ENCODE measurements at regions not wholly inside any gene's neighbourhood (a gene's known extent, or its start where the extent isn't known, plus 50 kb on each side); places are given as distances from the start of the nearest gene placed in this dataset.

GRCh38 chr13:81133066-81133465 lies 792.1 kb upstream of the SPRY2 start:
- no peak for DNase-seq
- no peak overlapping the region for H3K56ac ChIP-seq (ENCODE audit: extremely low read depth, insufficient read depth, low read length)

More at GRCh38 chr13:81133066-81133465, 792.1 kb upstream of the SPRY2 start:
- Histone ChIP-seq H4K91ac (ENCODE audit: insufficient read depth, low read depth, low read length) (no peak overlapping the region), H2AFZ (replicated peaks; ENCODE audit: low read length, poor library complexity) (no peak overlapping the region), H3K4ac (ENCODE audit: low read depth, low read length) (no peak overlapping the region), H4K8ac (ENCODE audit: low read depth in 2 of 2, low read length in 2 of 2) (no peak overlapping the region), H4K20me1 (ENCODE audit: insufficient read depth, low read length) (no peaks in the 10 kb centered on the region), H3K9me1 (ENCODE audit: insufficient read depth, low read length) (no peaks in the 10 kb centered on the region), H3K27me3 (ENCODE audit: control insufficient read depth, insufficient read depth, low read length) (no peaks in the 10 kb centered on the region), H3K4me1 (ENCODE audit: control insufficient read depth, insufficient read depth, low read length) (no peaks in the 10 kb centered on the region), H3K4me2 (ENCODE audit: low read depth, low read length) (no peak overlapping the region), H2BK20ac (ENCODE audit: low read depth, low read length) (no peak overlapping the region), H2BK120ac (ENCODE audit: low read depth, low read length) (no peak overlapping the region), H3K4me3 (ENCODE audit: insufficient read depth, low read depth, low read length) (no peak overlapping the region), H3K18ac (ENCODE audit: low read depth, low read length) (no peak overlapping the region), H2BK5ac (ENCODE audit: low read depth, low read length, poor library complexity, severe bottlenecking) (no peak overlapping the region), H4K5ac (ENCODE audit: low read depth, low read length) (no peak overlapping the region), H3K79me1 (ENCODE audit: low read depth in 1 of 2, low read length in 2 of 2) (no peaks in the 10 kb centered on the region), H3K36me3 (ENCODE audit: control insufficient read depth, insufficient read depth, low read length) (no peaks in the 10 kb centered on the region), H2AK9ac (replicated peaks; ENCODE audit: low read depth, low read length, poor library complexity) (no peak overlapping the region), H3K9me3 (ENCODE audit: control insufficient read depth, insufficient read depth, low read length) (peaks cover 5% of the 10 kb centered on the region; the same call in 1 of the 2 replicates), H2BK15ac (ENCODE audit: low read depth, low read length) (no peak overlapping the region), H3K27ac (ENCODE audit: insufficient read depth, low read length) (no peak overlapping the region), H2AK5ac (ENCODE audit: low read depth, low read length) (no peak overlapping the region), H3K14ac (replicated peaks; ENCODE audit: low read depth, low read length) (no peak overlapping the region), H3K9ac (ENCODE audit: low read depth, low read length) (no peak overlapping the region), H3K23ac (ENCODE audit: low read depth, low read length) (no peak overlapping the region)
- ATAC-seq (ENCODE audit: low read depth): no peak
- dilution Hi-C loops (cut with HindIII; ENCODE audit: low sequenced_read_pairs, unreplicated experiment) (no loop called here), intact Hi-C loops (cut with micrococcal nuclease) (no loop called here), in situ Hi-C loops (cut with MboI; ENCODE audit: low sequenced_read_pairs) (no loop called here)
- WGBS, 2 experiments (ENCODE audit: extremely low coverage in 2 of 2, insufficient read length in 1 of 2): no CpG with 5 or more reads among the region's 1 CpG
- ChIA-PET CTCF (no interaction called here), POLR2A (ENCODE audit: unreplicated experiment) (interaction anchor here (0.5 kb wide), 1 partner anchor 41 kb away, joined by 3 read pairs; no protein-coding TSS in a partner anchor)
- no TSS peak for BruUV-seq (replicated peaks)
- TF ChIP-seq SMC3 (IDR thresholded peaks at IDR 0.05; ENCODE audit: low read depth, low read length): no peak
- TF ChIP-seq CHD1 (IDR thresholded peaks at IDR 0.05; ENCODE audit: low read depth, low read length): no peak
- no peak for TF ChIP-seq MAZ (IDR thresholded peaks at IDR 0.05; ENCODE audit: borderline replicate concordance, low read depth, low read length)
- TF ChIP-seq RAD21 (IDR thresholded peaks at IDR 0.05; ENCODE audit: low read length): no peak
- no peak for TF ChIP-seq ELK1 (IDR thresholded peaks at IDR 0.05; ENCODE audit: borderline replicate concordance, low read depth, low read length)
- TF ChIP-seq CTCF (conservative IDR thresholded peaks at IDR 0.05; ENCODE audit: low read depth, low read length): no peak
- TF ChIP-seq NFE2L2 (IDR thresholded peaks at IDR 0.05; ENCODE audit: low read depth, low read length): no peak
- TF ChIP-seq POLR2A (IDR thresholded peaks at IDR 0.05; ENCODE audit: low read depth, low read length): no peak
- no peak for TF ChIP-seq CEBPB (IDR thresholded peaks at IDR 0.05; ENCODE audit: low read depth, low read length)
- no peak for TF ChIP-seq BHLHE40 (IDR thresholded peaks at IDR 0.05; ENCODE audit: low read depth, low read length)
- TF ChIP-seq USF2 (IDR thresholded peaks at IDR 0.05; ENCODE audit: low read depth, low read length): no peak
- no peak for TF ChIP-seq RCOR1 (IDR thresholded peaks at IDR 0.05; ENCODE audit: insufficient replicate concordance, low read length)
- no peak for TF ChIP-seq MXI1 (IDR thresholded peaks at IDR 0.05; ENCODE audit: borderline replicate concordance, low read depth, low read length)
- no peak for TF ChIP-seq MAFK (IDR thresholded peaks at IDR 0.05; ENCODE audit: low read depth, low read length)
- no peak for TF ChIP-seq RFX5 (IDR thresholded peaks at IDR 0.05; ENCODE audit: low read depth, low read length)
- no peak for TF ChIP-seq FOS (IDR thresholded peaks at IDR 0.05; ENCODE audit: low read depth, low read length)

Data from IMR-90 (cell line).